NCI-H1436 treated with DMSO at 0.1 percent for 48 hours (cell line): ENCODE measurements at regions not wholly inside any gene's neighbourhood (a gene's known extent, or its start where the extent isn't known, plus 50 kb on each side); places are given as distances from the start of the nearest gene placed in this dataset.

Experiments used
- DNase-seq: peaks from one replicate; lab custom pipeline; 2025; lab: John Stamatoyannopoulos, UW

GRCh38 chr2:71839826-71840225 is 307.8 kb downstream of the CYP26B1 start:
- no peak for DNase-seq

GRCh38 chr2:71834796-71835195 is 312.9 kb downstream of the CYP26B1 start:
- DNase-seq, result no peak

GRCh38 chr2:71833855-71834560 is 313.7 kb downstream of the CYP26B1 start:
- DNase-seq, result no peak

- no peak for DNase-seq
Observed at GRCh38 chr2:71833272-71833671, 314.4 kb downstream of the CYP26B1 start.

- DNase-seq, result no peak
Observed at GRCh38 chr2:71832844-71833243, 314.8 kb downstream of the CYP26B1 start.

GRCh38 chr2:71832388-71832787 is 315.3 kb downstream of the CYP26B1 start:
- no peak for DNase-seq

GRCh38 chr2:71831193-71831577 is 316.5 kb downstream of the CYP26B1 start:
- DNase-seq, result no peak

- DNase-seq, result no peak
Observed at GRCh38 chr2:71830497-71831192, 317.0 kb downstream of the CYP26B1 start.

GRCh38 chr2:71829008-71829407 is 318.7 kb downstream of the CYP26B1 start:
- no peak for DNase-seq

- DNase-seq, result no peak
Observed at GRCh38 chr2:71827973-71828372, 319.7 kb downstream of the CYP26B1 start.

- DNase-seq, result no peak
Observed at GRCh38 chr2:71827524-71827901, 320.1 kb downstream of the CYP26B1 start.

- DNase-seq, result no peak
Observed at GRCh38 chr2:71826826-71827523, 320.7 kb downstream of the CYP26B1 start.

GRCh38 chr2:71826299-71826698 is 321.4 kb downstream of the CYP26B1 start:
- no peak for DNase-seq

GRCh38 chr2:71824436-71824835 is 323.2 kb downstream of the CYP26B1 start:
- no peak for DNase-seq

GRCh38 chr2:71823526-71823925 is 324.1 kb downstream of the CYP26B1 start:
- DNase-seq, result no peak

- DNase-seq, result no peak
Observed at GRCh38 chr2:71822463-71822862, 325.2 kb downstream of the CYP26B1 start.

GRCh38 chr2:71821856-71822255 is 325.8 kb downstream of the CYP26B1 start:
- DNase-seq, result no peak

GRCh38 chr2:71816815-71817214 is 330.8 kb downstream of the CYP26B1 start:
- DNase-seq, result no peak

- no peak for DNase-seq
Observed at GRCh38 chr2:71815701-71816474, 331.8 kb downstream of the CYP26B1 start.

- DNase-seq, result no peak
Observed at GRCh38 chr2:71814885-71815284, 332.8 kb downstream of the CYP26B1 start.

- DNase-seq, result no peak
Observed at GRCh38 chr2:71813807-71814470, 333.7 kb downstream of the CYP26B1 start.

GRCh38 chr2:71813315-71813714 is 334.3 kb downstream of the CYP26B1 start:
- no peak for DNase-seq
